ENCODE measurements at regions not wholly inside any gene's neighbourhood (a gene's known extent, or its start where the extent isn't known, plus 50 kb on each side); places are given as distances from the start of the nearest gene placed in this dataset.
A peak's percentile ranks its signal among the peaks of the same experiment; 100 is the strongest.

DNA sequence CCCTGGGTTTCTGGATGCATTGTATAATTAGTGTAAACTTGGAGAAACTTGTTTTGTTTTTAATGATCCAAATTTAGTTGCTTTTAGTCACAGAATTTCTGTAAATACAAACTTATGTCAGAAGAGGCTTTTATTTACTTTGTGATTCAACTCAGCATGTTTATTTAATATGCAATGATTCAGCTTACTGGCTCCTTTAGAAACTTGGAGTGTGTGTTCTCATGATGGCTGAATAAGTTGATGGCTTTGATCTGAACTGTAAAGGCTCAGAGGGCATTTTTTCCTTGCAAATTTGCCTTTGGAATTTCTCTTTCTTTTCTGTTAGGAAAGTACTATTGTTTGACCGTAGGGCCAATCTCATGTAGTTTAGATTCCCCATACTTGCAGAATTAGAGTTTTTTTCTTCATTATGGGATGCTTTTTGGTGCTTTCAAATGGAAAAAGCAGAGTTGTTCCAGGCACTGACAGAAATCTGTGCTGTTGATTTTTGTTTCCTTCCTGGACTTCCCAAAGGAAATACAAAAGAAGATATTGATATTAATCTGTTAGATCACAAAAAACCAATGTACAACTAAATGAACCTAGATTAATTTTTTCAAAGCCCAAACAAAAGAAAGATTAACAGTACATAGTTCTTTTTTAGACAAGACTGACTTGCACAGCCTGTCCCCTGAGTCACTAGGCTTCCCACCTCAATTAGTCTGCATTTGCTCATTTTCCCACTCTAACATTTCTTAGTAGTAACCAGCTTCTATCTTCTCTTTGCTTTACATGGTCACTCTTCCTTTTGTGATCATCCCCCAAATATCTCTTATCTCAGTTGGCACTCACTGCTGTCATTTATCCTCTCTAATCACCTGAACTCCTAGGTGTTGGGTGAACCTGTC is 96.8 kb upstream of the AGR3 start:
- Histone ChIP-seq H3K27me3 (ENCODE audit: control insufficient read depth, insufficient read depth, low read length) (no peaks in the 10 kb centered on the region), H3K4me1 (no peaks in the 10 kb centered on the region), H3K9me3 (ENCODE audit: control insufficient read depth, low read length) (no peaks in the 10 kb centered on the region), H3K4me2 (ENCODE audit: low read length) (no peak overlapping the region), H3K36me3 (ENCODE audit: control insufficient read depth, insufficient read depth, low read length) (no peaks in the 10 kb centered on the region), H3K27ac (no peak overlapping the region), H2AFZ (no peak overlapping the region), H3K9ac (no peak overlapping the region), H3K4me3 (ENCODE audit: low read depth, low read length) (no peak overlapping the region), H3K79me2 (no peaks in the 10 kb centered on the region)
- TF ChIP-seq, protein P1, sequence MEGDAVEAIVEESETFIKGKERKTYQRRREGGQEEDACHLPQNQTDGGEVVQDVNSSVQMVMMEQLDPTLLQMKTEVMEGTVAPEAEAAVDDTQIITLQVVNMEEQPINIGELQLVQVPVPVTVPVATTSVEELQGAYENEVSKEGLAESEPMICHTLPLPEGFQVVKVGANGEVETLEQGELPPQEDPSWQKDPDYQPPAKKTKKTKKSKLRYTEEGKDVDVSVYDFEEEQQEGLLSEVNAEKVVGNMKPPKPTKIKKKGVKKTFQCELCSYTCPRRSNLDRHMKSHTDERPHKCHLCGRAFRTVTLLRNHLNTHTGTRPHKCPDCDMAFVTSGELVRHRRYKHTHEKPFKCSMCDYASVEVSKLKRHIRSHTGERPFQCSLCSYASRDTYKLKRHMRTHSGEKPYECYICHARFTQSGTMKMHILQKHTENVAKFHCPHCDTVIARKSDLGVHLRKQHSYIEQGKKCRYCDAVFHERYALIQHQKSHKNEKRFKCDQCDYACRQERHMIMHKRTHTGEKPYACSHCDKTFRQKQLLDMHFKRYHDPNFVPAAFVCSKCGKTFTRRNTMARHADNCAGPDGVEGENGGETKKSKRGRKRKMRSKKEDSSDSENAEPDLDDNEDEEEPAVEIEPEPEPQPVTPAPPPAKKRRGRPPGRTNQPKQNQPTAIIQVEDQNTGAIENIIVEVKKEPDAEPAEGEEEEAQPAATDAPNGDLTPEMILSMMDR (IDR thresholded peaks at IDR 0.05) = no peak

DNA sequence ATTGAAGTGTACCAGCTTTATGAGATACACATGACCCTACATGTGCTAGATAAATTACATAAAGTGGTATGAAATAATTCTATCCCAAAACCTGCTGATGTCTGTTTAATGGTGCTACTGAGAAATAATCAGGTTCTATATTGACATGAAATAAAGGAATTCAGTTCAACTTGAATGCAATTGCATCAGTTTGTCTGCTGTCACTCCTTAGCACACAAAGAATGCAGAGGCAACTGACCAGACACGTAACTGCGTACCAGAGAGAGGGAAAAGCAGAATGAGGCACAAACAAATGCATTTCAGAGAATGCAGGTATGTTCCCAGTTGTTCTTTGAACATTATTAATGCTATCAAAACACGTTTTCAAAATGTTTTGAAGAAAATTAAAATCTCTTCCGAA is 98.8 kb upstream of the AGR3 start:
- Histone ChIP-seq H3K36me3 (ENCODE audit: control insufficient read depth, insufficient read depth, low read length) (no peaks in the 10 kb centered on the region), H3K4me1 (no peaks in the 10 kb centered on the region), H3K4me3 (ENCODE audit: low read depth, low read length) (no peak overlapping the region), H3K9me3 (ENCODE audit: control insufficient read depth, low read length) (no peaks in the 10 kb centered on the region), H3K27me3 (ENCODE audit: control insufficient read depth, insufficient read depth, low read length) (no peaks in the 10 kb centered on the region), H3K9ac (no peak overlapping the region), H3K27ac (no peak overlapping the region), H3K4me2 (ENCODE audit: low read length) (no peak overlapping the region), H2AFZ (no peak overlapping the region), H3K79me2 (no peaks in the 10 kb centered on the region)
- TF ChIP-seq, protein P1 (IDR thresholded peaks at IDR 0.05) = no peak

DNA sequence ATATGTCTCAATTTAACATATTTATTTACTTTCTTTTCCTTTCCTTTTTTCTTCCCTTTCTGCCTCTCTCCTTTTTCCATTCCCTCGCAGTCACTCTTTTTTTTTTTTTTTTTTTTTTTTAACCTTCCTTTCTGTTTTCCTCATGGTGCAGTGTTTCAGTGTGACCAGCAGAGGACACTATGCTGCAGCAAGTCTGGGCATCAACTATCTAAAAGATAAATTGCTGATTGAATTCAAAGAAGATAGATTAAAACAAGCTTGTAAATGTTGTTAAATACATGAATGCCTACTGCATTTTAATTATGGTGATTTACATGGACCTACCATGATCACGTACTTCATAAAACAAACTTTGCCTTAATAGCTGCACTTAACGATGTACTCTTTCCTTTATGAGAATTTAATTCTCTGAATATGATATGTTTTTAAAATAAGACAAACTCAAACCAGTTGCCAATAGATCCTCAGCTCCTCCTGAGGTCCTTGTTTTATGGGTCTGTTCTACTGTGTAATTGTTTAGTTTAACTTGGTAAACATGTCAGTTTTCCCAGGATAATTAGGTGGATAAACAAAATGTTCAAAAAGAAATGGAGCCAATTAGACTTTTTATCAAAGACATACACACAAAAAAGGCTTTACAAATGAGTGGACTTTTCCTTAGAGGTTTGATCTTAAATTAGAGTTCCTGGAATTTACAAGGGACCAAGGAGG is 101.0 kb upstream of the AGR3 start:
- Histone ChIP-seq H3K27ac (no peak overlapping the region), H3K36me3 (ENCODE audit: control insufficient read depth, insufficient read depth, low read length) (no peaks in the 10 kb centered on the region), H3K4me2 (ENCODE audit: low read length) (no peak overlapping the region), H3K4me3 (ENCODE audit: low read depth, low read length) (no peak overlapping the region), H3K9ac (no peak overlapping the region), H3K27me3 (ENCODE audit: control insufficient read depth, insufficient read depth, low read length) (no peaks in the 10 kb centered on the region), H2AFZ (no peak overlapping the region), H3K79me2 (no peaks in the 10 kb centered on the region), H3K9me3 (ENCODE audit: control insufficient read depth, low read length) (no peaks in the 10 kb centered on the region), H3K4me1 (no peaks in the 10 kb centered on the region)
- TF ChIP-seq, protein P1 (IDR thresholded peaks at IDR 0.05) = peak; percentile 88

DNA sequence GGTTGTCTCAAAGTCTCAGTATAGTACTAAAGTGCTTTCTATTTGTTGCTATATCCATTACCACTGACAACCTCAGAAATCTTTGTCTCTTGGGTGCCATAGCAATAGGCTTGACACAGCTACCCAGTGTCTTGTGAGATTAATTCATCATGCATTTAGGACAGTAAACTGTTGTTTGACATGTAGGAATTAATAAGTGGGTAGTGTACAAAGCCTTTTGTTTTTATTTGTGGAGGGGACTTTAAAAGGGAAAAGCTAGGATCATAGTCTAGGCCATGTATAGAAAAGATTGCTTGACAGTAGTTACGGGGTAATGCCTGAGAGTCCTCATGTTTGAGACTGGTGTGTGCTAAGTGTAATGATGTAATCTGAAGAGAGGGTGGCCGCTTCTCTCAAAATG is 102.6 kb upstream of the AGR3 start:
- Histone ChIP-seq H3K27ac (no peak overlapping the region), H3K4me3 (ENCODE audit: low read depth, low read length) (no peak overlapping the region), H2AFZ (no peak overlapping the region), H3K36me3 (ENCODE audit: control insufficient read depth, insufficient read depth, low read length) (no peaks in the 10 kb centered on the region), H3K4me2 (ENCODE audit: low read length) (no peak overlapping the region), H3K27me3 (ENCODE audit: control insufficient read depth, insufficient read depth, low read length) (no peaks in the 10 kb centered on the region), H3K4me1 (no peaks in the 10 kb centered on the region), H3K79me2 (no peaks in the 10 kb centered on the region), H3K9ac (no peak overlapping the region), H3K9me3 (ENCODE audit: control insufficient read depth, low read length) (no peaks in the 10 kb centered on the region)
- TF ChIP-seq, protein P1 (IDR thresholded peaks at IDR 0.05) = no peak

Data from parathyroid adenoma (tissue), 2 donors.